ENCODE measurements at regions not wholly inside any gene's neighbourhood (a gene's known extent, or its start where the extent isn't known, plus 50 kb on each side); places are given as distances from the start of the nearest gene placed in this dataset.

GRCh38 chrX:20727447-20727846, 460.7 kb upstream of the RPS6KA3 start:
- no peak overlapping the region for H3K4me3 ChIP-seq (ENCODE audit: low read depth, low read length)
- TF ChIP-seq, protein P1, sequence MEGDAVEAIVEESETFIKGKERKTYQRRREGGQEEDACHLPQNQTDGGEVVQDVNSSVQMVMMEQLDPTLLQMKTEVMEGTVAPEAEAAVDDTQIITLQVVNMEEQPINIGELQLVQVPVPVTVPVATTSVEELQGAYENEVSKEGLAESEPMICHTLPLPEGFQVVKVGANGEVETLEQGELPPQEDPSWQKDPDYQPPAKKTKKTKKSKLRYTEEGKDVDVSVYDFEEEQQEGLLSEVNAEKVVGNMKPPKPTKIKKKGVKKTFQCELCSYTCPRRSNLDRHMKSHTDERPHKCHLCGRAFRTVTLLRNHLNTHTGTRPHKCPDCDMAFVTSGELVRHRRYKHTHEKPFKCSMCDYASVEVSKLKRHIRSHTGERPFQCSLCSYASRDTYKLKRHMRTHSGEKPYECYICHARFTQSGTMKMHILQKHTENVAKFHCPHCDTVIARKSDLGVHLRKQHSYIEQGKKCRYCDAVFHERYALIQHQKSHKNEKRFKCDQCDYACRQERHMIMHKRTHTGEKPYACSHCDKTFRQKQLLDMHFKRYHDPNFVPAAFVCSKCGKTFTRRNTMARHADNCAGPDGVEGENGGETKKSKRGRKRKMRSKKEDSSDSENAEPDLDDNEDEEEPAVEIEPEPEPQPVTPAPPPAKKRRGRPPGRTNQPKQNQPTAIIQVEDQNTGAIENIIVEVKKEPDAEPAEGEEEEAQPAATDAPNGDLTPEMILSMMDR (IDR thresholded peaks at IDR 0.05; ENCODE audit: insufficient read depth, low read length, missing control alignments), result no peak
- no peak for DNase-seq (ENCODE audit: low read depth, low spot score)
- POLR2A ChIA-PET, result no interaction called here
- CTCF ChIA-PET, result no interaction called here

DNA sequence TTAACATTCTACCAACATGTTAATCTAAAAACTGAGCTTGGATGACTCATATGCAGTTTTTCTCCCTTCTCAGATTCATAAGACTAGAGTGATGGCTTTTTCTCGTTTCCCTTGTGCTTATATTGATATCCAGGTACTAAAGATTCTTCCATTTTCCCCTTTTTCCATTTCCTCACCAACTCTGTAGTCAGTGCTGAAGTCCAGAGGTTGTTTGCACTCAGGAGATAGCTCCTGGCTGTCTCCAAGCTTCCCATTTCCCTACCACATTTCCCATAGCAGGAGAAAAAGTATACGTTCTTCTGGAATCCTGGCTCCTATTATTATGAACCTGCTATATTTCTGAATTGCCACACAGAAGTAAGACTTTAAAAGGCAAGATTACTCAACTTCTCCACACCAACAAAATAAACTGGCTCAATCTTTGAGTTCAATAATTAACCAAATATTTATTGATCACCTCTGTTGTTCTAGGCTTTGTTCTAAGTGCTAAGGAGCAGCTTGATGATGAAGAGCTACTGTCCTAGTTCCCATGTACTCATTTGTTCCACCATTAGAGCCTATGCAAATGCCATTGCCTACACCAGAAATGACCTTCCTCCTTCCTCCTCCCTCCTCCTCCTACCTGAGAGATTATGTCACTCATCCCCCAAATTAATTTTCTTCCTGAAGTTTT, 454.4 kb upstream of the RPS6KA3 start:
- CTCF ChIA-PET, result no interaction called here
- H3K4me3 ChIP-seq (ENCODE audit: low read depth, low read length), result no peak overlapping the region
- no peak for DNase-seq (ENCODE audit: low read depth, low spot score)
- TF ChIP-seq, protein P1 (IDR thresholded peaks at IDR 0.05; ENCODE audit: insufficient read depth, low read length, missing control alignments), result no peak
- POLR2A ChIA-PET, result no interaction called here

- POLR2A ChIA-PET, result no interaction called here
- H3K4me3 ChIP-seq (ENCODE audit: low read depth, low read length), result no peak overlapping the region
- CTCF ChIA-PET, result no interaction called here
- no peak for DNase-seq (ENCODE audit: low read depth, low spot score)
- TF ChIP-seq, protein P1 (IDR thresholded peaks at IDR 0.05; ENCODE audit: insufficient read depth, low read length, missing control alignments), result no peak
Observed at GRCh38 chrX:20718592-20719380, 452.1 kb upstream of the RPS6KA3 start.

GRCh38 chrX:20715176-20715575, 448.5 kb upstream of the RPS6KA3 start:
- DNase-seq (ENCODE audit: low read depth, low spot score), result no peak
- POLR2A ChIA-PET, result no interaction called here
- no peak overlapping the region for H3K4me3 ChIP-seq (ENCODE audit: low read depth, low read length)
- CTCF ChIA-PET, result no interaction called here
- TF ChIP-seq, protein P1 (IDR thresholded peaks at IDR 0.05; ENCODE audit: insufficient read depth, low read length, missing control alignments), result no peak

DNA sequence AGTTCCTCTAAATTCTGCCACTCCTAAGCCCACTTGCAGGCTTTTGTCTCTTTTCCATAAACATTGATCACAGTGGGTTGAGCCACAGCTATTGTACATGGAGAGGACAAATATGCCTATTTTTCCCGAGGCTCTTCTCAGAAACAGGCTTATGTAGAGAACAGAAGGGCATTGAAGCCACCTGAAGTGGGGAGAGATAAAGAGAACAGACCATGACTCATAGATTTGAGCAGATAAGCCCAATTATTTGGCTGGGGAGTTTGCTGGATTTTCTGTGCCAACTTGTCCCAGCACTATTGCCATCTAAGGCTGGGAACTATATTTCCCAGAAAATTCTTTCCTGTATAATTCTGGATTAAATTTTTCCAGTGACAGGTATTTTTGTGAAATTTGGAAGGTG, 446.1 kb upstream of the RPS6KA3 start:
- ChIA-PET POLR2A (no interaction called here), CTCF (no interaction called here)
- H3K4me3 ChIP-seq (ENCODE audit: low read depth, low read length), result no peak overlapping the region
- DNase-seq (ENCODE audit: low read depth, low spot score), result no peak
- TF ChIP-seq, protein P1 (IDR thresholded peaks at IDR 0.05; ENCODE audit: insufficient read depth, low read length, missing control alignments), result no peak

DNA sequence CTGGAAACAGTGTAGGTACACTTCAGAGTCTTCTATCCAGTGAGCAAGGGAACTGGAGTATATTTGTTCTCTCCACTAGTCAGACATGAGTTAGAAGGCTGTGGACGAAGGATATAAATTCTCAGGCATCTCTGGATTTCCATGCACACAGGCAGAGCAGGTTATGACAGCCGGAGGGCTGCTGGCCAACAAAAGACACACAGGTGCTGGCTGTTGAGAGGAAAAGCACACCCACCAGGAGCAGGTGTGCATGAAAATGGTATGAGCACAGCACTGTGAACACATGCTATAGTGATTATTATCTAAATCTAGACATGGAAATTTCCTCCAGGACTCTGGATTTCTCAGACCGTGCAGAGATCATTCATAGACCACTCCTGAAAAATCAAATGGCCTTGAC, 444.7 kb upstream of the RPS6KA3 start:
- H3K4me3 ChIP-seq (ENCODE audit: low read depth, low read length), result no peak overlapping the region
- CTCF ChIA-PET, result no interaction called here
- TF ChIP-seq, protein P1 (IDR thresholded peaks at IDR 0.05; ENCODE audit: insufficient read depth, low read length, missing control alignments), result no peak
- POLR2A ChIA-PET, result no interaction called here
- no peak for DNase-seq (ENCODE audit: low read depth, low spot score)
